Effector CD8-positive, alpha-beta T cell (primary cell): ENCODE measurements at regions not wholly inside any gene's neighbourhood (a gene's known extent, or its start where the extent isn't known, plus 50 kb on each side); places are given as distances from the start of the nearest gene placed in this dataset.

Experiments
- DNase-seq: peaks from one replicate; lab custom pipeline; 2025; lab: John Stamatoyannopoulos, UW

DNA sequence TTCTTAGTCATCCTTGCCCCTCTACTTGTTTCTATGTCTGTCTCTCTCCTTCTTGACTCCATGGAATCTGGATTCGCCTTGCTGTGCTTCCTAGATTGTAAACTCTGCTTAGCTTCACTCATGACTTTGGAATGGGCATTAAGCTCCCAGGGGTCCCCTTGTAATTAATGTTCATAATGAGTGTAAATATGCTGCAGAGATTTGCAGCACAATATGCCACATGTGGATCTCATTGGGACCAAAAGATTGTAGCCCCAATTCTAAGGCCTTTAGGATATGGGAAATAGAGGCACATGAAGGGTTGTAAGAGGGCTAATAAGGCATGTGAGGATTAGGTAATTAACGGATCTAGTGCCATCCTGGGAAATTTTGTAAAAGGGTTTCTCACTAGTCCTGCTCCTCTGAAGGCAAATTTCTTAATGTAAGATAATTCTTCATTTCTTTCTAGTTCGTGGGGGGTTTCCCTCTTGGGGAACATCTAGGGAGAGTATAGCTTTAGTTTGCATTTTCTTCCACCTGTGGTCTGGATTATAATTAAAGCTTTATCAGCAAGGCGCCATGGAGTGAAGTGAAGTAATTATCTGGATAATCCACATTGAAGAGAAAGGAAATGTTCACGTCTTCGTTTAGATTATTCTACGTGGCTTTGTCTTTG, 659.2 kb upstream of the PLXNA2 start:
- DNase-seq: no peak

DNA sequence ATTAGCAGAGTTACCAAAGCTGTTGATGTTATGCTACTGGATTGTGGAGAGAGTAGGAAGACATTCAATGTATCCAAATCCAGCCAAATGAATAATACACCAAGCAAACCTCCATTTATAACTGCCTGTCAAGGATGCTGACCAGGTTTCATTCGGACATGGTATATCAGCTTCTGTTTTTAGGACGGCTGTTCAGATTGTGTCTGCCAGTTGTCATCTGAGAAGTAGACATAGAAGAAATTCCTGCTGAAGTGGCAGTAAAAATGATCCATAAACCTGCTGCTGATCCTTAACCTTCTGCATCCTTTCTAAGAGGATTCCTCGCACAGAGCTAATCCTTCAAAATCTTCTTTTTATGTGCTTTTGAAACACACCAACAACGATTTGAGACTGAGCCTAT, 663.6 kb upstream of the PLXNA2 start:
- no peak for DNase-seq

DNA sequence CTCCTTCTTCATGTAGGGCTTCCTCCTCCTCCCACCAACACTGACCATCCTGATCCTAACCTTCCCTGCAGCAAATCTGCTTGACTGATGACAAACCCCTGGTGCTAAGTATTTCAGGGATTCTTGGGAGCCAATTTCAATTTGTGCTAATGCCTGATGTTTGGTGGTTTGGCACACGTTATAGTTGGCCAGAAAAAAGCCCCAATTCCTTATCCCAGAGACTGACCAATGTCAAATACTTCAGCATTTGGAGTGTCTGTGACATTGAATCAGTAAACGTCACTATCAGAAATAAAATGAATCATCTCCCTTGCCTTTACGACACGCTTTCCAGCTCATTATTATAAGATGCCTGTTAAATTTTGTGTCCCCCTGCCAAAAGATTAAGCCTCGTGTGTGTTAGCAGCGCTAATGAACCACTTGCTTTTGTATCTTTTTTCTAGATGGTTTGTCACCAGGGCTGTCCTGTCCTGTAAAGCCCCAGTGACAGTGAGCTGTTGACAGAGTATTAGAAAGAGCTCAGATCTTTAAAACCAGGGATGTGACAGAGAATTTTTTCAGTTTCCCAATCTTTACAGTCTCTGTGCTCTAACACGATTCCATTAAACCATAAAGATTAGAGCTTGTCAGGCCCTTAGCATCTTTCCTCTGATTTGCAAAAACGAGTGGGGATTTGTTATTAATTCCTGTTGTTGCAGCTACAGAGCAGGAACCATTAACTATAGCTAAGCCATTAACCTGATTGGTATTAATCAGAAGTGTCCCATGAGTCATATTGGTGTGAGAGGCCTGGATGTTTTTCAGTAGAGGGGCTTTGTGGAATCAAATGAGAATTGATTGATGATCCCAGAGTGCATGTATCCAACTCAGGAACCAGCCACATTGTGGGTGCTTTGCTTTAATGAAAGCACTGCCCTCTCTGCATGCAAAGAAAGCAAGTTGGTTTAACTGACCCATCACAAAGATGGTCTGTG, 665.1 kb upstream of the PLXNA2 start:
- no peak for DNase-seq

DNA sequence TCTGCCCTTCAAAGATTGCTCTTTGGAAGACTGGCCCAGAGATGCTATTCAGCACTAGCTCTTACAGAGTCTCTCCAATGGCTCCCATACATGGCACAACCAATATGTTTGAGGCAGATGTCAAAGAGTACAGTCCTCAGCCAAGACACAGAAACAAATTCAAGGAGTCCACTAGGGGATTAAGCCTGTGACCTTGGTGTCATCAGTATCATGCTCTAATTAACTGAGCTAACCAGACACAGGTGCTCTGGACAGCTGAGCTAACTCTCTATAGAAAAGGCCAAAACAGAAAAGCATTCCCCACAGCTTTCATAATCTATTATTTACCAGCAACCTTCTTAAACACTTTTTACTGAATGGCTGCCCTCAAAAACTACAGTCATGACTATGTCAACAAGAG, 666.0 kb upstream of the PLXNA2 start:
- DNase-seq: no peak

DNA sequence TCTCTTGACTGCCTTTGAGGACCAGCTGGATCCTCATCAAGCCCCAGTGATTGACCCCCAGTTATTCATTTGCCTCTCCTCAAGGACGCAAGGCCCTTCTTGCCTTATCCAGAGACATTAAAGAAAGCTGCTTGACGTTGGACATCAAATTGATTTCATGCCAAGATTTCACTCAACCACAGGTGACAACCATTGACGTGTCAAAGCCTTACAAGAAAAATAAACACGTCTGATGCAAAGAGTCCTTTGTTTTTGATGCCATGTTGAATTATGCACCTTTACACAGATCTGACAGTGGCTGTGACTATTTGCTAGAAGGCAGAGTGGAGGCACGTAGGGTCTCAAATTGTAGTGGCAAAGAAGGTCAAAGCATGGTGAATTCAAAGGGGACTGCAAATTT, 666.2 kb upstream of the CAMK1G start:
- DNase-seq: no peak

DNA sequence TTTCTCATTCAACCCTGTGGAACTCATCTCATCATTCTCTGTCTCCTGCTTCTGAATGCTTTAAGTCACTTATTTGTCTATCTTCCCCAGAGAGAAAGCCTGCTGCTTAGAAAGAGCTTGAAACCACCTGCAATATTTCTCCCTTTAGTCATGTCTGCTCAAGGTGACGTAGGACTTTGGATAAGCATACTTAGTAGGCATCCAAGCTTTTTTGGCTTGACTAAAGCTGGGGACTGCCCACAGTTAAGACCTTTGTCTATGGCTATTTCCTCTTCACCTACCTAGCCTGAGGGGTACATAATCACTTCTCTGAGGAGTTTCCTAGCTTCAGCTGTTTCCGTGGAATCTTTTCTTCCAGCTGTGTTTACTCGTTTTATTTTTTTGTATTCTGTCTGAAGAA, 665.8 kb upstream of the CAMK1G start:
- DNase-seq: no peak

DNA sequence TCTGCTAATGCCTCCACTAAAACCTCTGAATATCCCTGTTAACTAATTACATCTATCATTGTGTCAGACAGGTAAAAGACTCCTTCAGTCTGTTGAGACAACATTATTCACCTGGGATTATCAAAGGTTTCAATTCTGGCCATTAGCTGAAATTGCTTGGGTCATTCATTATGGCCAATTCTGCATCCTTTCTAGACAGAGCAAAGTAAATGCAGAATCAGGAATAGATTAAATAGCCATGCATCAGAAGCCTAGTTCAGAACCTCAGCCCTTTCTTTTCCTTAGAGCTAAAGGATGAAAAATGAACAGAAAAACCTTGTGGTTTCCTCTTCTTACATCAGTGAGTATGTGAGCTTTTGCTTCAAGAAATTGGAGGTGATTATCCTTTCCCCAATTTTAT, 665.4 kb upstream of the CAMK1G start:
- no peak for DNase-seq

DNA sequence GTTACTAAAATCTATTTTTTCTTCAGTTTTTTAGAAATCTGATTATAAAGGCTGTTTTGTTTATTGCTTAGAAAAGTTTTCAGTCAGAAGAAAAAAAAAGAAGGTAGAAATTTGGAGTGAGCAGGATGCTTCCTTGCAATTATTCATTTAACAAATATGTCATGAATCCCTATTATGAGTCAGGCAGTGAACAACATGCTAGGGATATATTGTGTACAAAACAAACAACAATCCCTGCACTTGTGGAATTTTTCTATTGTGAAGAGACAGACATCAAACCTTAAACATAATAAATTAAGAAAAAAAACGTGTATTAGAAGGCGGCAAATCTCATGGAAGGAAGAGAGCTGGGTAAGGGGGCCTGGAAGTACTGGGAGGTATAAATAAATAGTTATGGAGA, 664.1 kb upstream of the CAMK1G start:
- DNase-seq: no peak

DNA sequence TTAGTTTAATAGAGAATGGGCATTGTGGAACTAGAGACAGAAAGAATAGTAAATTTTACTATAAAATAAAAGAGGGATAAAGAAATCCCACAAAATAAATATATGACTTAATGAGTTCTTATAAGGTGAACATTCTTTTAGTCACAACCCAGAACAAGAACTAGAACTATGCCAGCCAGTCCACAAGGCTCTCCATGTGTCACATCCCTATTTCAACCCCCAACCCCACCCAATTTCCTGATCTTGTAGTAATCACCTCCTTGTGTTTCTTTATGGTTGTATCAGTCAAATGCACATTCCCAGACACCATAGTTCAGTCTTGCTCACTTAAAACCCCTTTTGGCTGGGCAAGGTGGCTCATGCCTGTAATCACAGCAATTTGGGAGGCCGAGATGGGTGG, 662.3 kb upstream of the CAMK1G start:
- DNase-seq: no peak

DNA sequence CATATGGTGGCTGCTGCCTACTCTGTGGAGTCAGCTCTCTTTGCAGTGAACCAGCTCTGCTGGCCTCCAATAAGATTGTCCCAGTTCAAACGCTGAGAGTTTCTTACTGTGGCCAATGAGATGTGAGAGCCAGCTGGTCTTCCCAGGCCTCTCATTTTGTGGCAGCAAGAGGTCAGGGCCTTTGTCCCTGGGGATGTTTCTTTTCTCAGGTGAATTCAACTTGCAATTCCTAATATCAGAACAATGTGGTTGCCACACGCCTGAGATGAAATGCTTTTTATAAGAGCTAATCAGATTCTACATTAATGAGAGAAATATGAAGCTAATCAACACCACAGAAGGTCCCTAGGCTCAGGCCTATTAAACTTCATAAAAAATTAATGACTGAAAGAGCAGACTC, 660.1 kb upstream of the CAMK1G start:
- DNase-seq: no peak

DNA sequence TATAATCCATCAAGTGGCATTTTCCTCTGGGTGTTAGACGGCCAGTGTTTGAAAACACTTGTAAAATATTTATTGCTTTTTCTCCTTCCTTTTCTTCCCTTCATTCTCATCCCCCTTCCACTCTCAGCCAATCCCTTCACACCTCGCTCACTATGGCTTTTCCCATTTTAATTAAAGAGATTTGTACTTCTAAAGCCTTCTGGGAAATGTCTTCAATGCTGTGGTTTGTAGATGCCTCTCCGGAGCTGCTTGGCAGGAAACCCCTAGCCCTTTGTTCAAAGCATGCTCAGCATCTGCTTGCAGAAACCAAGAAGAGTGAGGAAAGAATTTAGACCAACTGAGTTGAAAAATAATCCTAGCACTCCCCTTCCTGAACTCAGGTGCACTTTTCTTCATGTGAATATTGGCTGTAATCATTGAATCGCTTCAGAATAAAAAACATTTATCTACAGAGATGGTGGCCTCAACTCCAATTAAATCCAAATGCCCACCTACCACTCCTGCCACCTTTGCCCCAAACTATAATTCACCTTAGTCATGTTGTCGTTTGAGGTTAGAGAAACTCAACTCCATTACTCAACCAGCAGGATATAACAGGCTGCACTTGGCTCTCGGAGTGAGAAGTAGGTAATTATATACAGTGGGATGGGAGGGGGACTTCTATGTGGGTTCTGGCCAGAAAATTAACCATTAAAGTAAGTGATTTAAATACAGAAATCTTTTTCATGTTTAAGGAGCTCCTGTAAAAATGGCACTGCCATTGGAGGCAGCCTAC, 659.4 kb upstream of the CAMK1G start:
- no peak for DNase-seq

DNA sequence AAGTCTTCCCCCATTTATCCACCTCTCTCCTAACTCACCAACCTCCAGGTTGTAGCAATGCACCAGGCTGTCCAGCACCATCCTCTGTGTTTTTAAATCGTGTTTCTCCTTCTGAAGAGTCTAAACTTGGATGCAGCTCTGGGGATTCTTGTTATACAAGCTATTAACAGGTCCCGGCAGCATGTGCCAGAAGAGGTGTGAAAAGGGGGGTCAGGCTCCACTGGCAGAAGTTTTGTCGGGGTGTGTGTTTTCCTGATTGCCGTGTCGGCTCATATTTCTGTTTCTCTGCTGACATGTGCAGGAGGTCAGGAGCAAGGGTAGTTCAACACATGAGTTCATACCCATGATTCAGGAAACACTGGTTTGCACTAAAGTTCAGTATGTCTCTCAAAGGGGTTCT, 658.6 kb upstream of the CAMK1G start:
- DNase-seq: no peak

DNA sequence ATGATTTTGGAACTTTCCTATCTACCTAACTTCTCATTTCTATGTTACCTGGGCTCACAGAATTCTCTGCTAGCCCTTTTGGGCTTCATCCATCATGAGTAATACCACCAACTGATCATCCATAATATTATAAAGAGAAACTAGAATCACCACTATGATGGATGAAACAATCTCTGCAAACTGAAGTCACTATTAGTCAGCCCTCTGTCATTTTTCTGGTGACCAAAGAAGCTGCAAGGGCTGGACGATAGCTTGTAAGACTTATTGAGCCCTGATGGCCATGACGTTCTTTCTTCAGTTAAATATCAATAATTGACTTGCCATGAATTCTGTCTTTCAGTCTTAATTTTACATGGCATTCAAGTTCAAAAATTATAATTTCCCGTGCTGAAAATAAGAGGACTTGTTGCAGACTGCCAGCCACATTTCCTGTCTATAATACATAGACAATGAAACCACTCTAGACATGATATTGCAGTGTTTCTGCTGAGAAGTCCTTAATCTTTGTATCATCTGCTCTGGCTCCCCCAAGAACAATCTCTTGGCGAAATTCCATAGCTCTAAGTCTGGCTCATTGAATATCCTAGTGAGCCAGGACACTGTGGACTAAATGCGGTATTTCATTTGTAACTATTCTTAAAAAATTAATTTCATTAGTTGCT, 655.0 kb upstream of the CAMK1G start:
- DNase-seq: no peak

DNA sequence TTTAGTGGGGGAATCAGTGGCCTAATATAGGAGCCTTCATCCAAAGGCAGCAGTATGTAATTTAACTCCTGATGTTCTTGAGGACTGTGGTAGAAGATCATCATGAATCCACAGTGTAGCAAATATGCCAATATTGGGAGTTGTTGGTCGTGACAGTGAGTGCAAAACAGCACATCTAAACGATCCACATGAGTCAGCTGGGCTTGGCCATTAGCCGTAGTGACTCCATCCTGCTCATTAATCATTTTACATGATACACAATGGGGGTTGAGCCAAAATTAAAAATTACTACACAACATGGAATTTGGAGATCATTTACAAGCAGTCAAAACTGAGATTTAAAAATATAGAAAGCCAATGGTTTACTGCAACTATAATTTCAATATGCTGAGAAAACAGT, 653.9 kb upstream of the CAMK1G start:
- DNase-seq: no peak

DNA sequence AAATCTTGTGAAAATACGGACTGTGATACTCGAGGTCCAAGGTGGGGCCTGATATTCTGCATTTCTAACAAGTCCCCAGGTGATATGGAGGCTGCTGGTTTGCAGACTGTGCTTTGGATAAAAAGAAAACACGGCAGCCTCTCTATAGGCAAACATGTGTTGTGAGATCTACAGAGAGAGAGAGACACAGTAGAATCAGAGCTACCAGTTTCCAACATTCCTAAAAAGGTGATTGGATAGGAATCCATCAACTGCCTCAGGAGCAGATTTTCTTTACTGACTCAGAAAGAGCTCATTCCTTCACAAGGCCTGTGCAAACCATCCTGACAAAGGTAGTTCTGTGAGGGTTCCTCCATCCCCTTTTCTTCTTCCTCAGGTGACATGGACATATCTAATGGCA, 651.6 kb upstream of the CAMK1G start:
- no peak for DNase-seq

DNA sequence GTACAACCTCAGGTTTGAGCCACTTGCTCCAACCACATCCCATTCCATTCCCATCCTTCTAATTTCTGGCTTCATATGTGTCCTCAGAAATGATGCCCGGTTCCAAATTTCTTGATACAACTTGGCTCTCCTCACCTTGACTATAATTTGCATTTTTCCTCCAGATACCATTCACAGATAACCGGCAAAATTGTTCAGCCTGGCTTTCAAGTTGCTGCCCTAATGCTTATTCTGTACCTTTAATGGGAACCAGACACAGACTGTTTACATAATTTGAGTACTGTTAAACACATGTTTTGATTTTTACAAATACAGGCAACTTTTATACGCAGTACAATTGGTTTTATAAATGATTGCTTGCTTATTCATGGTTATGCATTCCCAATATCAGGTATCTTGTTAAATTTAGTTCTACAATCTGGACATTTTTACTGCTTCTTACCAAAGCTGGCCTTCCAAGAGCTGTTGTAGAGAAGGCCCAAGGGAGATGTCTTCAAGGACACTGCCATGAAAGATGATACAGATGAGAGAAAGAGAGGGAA, 649.5 kb upstream of the CAMK1G start:
- DNase-seq: no peak

DNA sequence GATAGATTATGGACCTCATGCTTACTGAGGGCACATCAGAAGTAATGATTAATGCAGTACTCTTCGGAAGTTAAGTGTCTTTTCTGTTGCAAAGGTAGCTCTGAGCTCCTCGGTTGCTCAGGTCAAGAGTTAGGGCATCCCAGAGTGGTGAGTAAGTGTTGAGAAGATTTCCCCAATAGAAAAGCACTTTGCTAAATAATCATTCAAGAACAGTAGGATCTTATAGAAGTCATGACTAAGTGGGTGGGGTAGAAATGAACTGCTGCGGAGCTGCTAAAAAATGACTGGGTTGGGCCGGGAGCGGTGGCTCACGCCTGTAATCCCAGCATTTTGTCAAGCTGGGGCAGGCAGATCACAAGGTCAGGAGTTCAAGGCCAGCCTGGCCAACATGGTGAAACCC, 648.6 kb upstream of the CAMK1G start:
- DNase-seq: no peak

DNA sequence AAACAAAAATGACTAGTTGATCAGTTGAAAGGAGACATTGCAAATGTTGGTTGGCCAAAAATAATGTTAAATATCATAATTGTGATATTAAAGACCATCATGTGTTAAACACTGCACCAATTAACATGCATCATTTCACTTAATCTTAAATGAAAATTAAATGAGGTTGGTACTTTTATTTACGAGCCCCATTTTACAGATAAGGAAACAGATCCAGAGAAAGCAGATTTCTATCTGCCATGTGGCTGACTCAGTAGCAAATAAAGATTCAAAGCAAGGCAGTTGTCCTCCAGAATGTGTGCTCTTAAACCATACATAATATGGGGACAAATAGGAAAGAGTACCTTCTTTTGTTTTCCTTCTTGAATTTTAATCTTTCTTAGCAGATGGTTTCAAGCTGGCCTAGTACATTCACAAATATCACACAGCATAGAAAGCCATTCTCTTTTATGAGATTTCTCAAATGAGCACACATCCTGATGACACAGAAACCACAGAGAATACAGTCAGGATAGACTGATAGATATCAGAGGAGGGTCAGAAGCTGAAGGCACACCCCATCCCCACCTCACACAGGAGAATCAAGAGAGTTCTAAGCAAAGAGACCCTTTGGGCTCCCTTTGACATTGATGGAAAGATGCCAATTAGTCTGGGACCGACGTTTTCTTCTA, 647.9 kb upstream of the CAMK1G start:
- DNase-seq: no peak

DNA sequence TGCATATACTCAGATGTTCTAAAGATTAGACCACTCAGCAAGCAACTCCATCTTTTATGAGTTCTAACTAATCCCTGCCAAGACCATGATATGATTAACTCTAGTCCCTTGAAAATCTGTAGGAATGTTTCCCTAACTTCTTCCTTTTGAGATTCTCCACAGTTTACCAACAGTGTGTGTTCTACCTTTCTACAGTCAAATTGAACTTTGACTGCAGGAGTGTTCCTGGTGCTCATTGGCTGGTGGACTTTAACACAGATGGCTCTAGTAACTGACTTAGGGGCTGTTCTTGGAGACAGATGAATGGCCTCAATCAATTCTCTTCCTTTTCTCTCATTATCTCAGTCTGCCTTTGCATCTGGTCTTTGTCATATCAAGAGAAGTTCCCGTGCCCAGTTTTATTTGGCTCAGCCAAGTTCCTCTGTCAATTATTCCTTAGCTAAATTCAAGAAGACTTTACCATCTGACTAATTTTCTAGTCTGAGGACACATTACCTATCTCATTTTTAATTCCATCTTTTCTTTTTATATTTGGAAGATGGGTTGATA, 643.9 kb upstream of the CAMK1G start:
- DNase-seq: no peak

DNA sequence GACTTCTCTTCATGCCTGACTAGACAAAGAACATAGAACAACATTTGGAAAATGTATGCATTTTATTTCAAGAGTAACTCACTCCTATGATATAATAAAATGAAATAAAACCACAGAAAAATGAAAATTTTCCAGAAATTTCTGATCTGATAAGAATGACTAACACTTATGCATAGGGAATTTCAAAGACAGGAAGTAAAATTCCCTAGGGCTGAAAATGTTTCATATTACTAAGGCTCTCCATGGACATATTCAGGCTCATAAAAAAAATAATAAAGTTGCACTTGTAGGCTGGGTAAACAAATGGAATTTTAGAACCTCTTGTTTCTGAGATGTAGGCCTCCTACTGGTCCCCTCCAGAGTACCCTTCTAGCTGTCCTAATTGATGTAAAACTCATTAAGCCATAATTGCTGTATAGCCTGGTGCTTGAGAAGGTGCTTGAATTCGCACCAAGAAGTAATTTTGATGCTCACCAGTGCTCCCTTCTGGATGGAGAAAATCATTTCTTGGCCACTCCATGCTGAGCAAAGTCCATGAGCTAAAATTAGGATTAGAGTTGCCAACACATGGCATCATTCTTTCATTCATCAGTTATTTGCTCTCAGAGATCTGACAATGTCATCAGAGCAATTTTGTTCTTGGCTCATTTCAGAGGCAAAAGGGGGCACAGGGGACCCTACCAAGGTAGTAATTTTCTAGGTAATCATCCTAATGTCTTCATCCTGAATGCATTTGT, 641.0 kb upstream of the CAMK1G start:
- no peak for DNase-seq
